SK-MEL-5 (cell line): ENCODE measurements at regions not wholly inside any gene's neighbourhood (a gene's known extent, or its start where the extent isn't known, plus 50 kb on each side); places are given as distances from the start of the nearest gene placed in this dataset.
"Not testable (repeated sequence)": the region's sequence is repeated elsewhere in the genome, so short reads cannot be mapped to it uniquely, and the experiment has no call there.

Source experiments
- DNase-seq: peaks from one replicate; pipeline ENCODE4 v3.0.0-alpha.2; 2016; ENCODE audit warnings: low read depth, low spot score
- in situ Hi-C: cut with HindIII; loops from 2 replicates; pipeline ENCODE4 v1.10.0; 2016; ENCODE audit warnings: low sequenced_read_pairs, high pct_unique_total_duplicates, low pct_unique_long_range_greater_than_20kb

DNA sequence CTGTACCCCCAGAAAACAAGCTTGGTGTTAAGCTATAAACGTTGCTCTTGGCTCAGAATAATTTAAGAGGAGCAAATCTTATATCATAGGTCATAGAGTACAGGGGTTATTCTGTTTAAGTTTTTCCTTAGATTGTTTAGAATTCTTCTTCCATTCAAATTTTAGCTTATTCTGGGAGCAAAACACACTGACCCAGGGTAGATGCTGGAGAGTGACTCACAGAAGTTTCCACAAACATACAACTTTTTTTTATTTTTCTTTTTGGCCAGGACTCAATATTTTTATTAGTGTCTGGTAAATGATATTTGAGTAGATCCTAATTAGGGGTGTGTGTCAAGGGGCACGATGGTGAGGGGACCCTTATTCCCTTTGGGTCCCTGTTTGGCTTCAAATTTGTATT is 71.5 kb upstream of the PSME4 start:
- DNase-seq = no peak
- in situ Hi-C loops = no loop called here

DNA sequence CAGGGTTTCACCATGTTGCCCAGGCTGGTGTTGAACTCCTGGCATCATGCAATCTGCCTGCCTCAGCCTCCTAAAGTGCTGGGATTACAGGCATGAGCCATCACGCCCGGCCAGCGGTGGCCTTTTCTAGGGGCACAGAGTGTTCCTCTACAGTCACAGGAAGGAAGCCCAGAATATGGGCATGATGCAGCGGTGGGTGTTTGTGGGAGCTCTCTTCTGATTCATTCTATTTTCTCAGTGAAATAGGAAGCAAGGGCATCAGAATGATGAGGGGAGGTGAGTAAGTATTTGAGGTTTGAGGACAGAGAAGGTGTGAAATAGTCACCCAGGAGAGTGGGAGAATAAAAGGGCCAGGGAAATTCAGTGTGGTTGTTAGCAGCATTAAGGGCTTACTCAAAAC is 70.3 kb upstream of the PSME4 start:
- no peak for DNase-seq
- in situ Hi-C loops = no loop called here

DNA sequence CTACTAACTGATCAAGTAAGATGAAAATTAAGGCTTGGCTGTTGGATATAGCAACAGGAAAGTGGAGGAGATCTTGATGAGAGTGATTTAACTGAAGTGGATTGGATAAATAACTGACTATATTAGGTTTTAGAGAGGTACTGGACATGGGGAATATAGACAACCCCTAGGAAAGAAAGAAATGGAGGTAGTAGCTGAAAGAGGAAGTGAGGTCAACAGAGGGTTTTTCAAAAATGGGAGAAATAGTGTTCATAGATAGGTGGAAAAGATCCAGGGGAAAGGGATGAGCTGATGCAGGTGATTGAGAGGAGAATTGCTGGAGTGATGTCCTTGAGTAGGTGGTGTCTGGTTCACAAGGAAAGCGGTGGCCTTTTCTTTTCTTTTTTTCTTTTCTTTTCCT is 69.9 kb upstream of the PSME4 start:
- in situ Hi-C loops = no loop called here
- no peak for DNase-seq

DNA sequence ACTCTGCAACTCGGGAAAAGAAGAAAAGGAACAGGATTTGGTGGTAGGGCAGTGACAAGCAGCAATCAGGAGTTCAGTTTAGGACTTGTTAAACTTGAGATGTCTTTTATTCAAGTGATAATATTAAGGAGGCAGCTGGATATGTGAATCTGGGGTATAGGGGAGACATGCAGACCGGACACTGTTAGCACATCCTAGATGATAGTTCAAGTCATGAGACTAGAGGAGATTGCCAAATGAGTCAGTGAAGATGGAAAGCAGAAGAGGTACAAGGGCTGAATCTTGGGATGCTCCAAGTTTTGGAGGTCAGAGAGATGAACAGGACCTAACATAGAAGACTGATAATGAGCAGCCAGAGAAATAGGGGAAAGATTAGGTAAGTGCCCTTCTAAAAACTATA is 69.5 kb upstream of the PSME4 start:
- DNase-seq = no peak
- in situ Hi-C loops = no loop called here

DNA sequence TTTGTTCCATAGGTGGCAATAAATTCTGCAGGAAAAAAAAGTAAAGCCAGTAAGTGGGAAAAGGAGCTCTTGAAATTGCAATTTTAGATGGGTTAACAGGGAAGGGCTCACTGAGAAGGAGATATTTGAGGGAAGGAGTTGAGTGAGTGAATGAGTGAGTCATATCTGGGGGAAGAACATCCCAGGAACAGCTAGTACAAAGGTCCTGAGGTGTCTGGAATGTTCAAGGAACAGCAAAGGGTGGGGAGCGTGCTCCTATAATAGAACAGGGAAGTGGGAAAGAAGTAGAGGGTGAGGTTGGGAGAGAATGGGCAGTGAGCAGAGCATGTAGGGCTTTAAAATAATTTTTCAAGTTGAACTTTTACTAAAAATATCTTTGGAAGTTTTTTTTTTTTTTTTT is 68.0 kb upstream of the PSME4 start:
- in situ Hi-C loops = no loop called here
- DNase-seq = no peak

DNA sequence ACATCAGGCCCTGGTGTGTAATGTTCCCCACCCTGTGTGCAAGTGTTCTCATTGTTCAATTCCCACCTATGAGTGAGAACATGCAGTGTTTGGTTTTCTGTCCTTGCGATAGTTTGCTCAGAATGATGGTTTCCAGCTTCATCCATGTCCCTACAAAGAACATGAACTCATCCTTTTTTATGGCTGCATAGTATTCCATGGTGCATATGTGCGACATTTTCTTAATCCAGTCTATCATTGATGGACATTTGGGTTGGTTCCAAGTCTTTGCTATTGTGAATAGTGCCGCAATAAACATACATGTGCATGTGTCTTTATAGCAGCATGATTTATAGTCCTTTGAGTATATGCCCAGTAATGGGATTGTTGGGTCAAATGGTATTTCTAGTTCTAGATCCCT is 60.5 kb upstream of the PSME4 start:
- in situ Hi-C loops, DNase-seq: not testable (repeated sequence)

DNA sequence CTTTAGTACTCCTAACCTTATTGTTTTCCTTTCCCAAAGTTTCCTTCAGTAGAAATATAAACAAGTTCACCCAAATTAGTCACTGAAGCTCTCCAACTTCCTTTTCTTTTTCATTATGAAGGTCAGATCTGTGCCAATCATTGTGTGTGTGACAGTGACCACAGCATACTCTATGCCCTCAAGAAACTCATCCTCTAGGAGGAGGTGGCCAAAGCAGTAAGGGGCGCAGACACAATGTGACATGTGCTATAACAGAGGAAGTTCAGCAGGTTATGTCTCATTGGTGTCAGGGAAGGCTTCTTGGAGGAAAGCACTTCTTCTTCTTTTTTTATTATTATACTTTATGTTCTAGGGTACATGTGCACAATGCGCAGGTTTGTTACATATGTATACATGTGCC is 60.0 kb upstream of the PSME4 start:
- in situ Hi-C loops = no loop called here
- no peak for DNase-seq

DNA sequence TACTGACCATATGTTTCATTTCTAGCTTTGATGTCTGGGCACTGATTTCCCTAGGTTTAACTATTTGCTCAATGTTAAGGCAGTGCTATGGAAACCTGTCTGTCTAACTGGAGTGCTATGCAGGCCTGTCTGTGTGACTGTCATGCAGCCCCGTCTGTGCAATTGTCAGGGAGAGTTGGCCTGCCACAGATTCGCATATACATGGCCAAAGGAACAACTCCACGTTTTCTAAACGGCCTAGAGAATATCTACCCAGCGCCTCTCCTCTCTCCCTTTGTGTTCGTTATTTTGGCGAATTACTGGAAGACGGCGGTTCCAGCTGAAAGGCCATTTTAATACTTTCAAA is 59.6 kb upstream of the PSME4 start:
- DNase-seq = no peak
- in situ Hi-C loops = no loop called here

DNA sequence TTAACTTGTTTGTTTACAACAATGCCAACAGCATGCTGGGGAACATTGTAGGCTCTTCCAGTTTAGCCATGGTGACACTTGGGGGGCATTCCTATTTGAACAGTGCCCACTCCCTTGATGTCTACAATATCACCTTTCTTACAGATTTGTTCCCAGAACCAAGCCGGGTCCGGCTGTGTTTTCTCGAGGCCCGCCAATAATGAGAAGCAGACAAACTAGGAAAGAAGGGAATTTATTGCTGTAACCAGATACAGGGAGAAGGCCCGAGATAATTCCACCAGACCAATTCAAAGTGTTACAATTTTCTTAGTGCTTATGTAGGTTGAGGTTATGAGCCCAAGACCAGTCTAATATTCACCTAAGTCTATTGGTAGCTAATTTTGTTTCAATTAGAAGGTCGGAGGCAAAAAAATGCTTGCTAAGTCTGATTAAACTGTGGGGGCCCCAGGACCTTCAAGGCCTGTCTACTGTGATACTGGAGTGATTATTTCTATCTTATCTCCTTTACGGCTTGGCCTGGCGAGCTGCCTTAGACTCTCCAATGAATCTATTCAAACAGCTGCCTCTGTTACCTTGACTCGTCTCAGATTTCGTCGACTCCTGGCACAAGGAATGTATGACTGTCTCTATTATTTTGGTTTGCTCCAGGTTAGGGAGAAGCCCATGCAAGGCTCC is 59.1 kb upstream of the PSME4 start:
- in situ Hi-C loops = no loop called here
- no peak for DNase-seq

DNA sequence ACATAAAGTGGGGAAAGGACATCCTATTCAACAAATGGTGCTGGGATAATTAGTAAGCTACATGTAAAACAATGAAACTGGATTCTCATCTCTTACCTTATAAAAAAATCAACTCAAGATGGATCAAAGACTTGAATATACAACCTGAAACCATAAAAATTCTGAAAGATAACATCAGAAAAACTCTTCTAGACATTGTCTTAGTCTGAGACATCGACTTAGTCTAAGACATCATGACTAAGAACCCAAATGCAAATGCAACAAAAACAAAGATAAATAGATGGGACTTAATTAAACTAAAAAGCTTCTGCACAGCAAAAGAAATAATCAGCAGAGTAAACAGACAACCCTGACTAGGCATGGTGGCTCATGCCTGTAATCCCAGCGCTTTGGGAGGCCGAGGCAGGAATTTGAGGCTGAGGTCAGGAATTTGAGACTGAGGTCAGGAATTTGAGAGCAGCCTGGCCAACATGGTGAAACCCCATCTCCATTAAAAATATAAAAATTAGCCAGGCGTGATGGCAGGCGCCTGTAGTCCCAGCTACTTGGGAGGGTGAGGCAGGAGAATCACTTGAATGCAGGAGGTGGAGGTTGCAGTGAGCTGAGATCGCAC is 54.8 kb upstream of the PSME4 start:
- DNase-seq, in situ Hi-C loops: not testable (repeated sequence)

DNA sequence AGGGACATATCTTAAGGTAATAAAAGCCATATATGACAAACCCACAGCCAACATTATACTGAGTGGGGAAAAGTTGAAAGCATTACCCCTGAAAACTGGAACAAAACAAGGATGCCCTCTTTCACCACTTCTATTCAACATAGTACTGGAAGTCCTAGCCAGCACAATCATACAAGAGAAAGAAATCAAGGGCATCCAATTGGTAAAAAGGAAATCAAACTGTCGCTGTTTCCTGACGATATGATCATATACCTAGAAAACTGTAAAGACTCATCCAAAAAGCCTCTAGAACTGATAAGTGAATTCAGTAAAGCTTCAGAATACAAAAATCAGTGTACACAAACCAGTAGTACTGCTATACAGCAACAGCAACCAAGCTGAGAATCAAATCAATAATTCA is 53.8 kb upstream of the PSME4 start:
- DNase-seq = no peak
- in situ Hi-C loops = no loop called here

DNA sequence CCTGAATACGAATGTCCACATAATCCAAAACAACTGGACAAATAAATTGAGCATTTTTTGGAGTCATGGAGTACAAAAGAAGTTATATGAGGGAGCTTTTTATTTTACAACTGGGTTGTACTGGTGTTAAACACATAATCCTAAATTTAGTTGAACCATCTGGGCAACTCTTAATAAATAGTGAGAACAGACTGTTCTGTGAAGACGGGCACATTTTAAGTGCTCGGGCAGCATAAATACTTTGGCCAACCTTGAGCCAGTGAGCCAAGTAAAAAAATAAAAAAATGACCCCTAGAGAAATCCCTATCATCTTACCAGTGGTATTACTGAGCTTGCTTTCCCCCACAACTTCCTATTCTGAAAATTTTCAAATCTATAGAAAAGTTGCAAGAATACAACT is 50.9 kb upstream of the PSME4 start:
- in situ Hi-C loops = no loop called here

DNA sequence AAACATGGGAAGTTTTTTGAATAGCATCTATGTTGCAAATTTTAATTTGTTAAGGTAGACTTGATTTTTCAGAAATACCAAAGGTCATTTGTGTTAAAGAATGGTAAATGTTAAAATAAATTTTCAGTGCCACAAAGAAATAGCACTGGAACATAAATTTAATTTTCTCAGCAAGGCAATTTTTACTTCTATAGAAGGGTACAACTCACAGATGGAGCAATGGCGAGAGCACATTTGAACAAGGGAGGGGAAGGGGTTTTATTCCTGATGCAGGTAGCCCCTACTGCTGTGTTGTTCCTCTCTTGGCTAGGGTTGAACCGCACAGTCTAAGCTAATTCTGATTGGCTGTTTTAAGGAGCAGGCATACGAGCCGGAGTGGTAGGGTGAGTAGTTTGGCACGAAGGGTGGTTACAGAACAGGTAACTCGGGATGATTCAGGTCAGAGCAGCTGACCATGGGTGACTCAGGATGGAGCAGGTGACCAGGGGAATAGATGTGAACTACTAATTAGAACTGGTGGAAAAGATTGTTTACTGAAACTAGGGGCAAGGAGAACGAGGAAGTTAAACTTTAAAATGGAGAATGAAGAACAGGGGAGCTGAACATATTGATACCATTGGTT is 50.1 kb upstream of the PSME4 start:
- in situ Hi-C loops = no loop called here

More for the DNA sequence above, 50.9 kb upstream of the PSME4 start:
- no peak for DNase-seq

More for the DNA sequence above, 50.1 kb upstream of the PSME4 start:
- DNase-seq = no peak
